ENCODE measurements at regions not wholly inside any gene's neighbourhood (a gene's known extent, or its start where the extent isn't known, plus 50 kb on each side); places are given as distances from the start of the nearest gene placed in this dataset.

- POLR2A ChIA-PET (ENCODE audit: low non-redundant PET), result no interaction called here
- CTCF ChIA-PET, result no interaction called here
- no peak for DNase-seq (ENCODE audit: low spot score)
- no TSS peak for BruUV-seq (replicated peaks)
- TF ChIP-seq CTCF (conservative IDR thresholded peaks at IDR 0.05; ENCODE audit: low read depth, low read length) (no peak), EZH2 (IDR thresholded peaks at IDR 0.05; ENCODE audit: borderline replicate concordance, low read depth, low read length, poor library complexity, severe bottlenecking) (no peak)
- Histone ChIP-seq H3K4me3 (ENCODE audit: low read depth, low read length, poor library complexity, severe bottlenecking) (no peak overlapping the region), H3K27me3 (replicated peaks; ENCODE audit: insufficient read depth, low read depth, low read length, poor library complexity) (no peaks in the 10 kb centered on the region), H3K9me3 (ENCODE audit: low read depth, low read length, poor library complexity, severe bottlenecking) (no peaks in the 10 kb centered on the region), H3K4me1 (ENCODE audit: insufficient read depth, low read length, poor library complexity, severe bottlenecking) (no peaks in the 10 kb centered on the region), H3K27ac (ENCODE audit: low read depth, low read length, poor library complexity, severe bottlenecking) (no peak overlapping the region), H3K36me3 (ENCODE audit: insufficient read depth, low read length, poor library complexity, severe bottlenecking) (no peaks in the 10 kb centered on the region)
- intact Hi-C loops (cut with micrococcal nuclease; ENCODE audit: unreplicated experiment), result no loop called here
Observed at GRCh38 chr13:85910962-85911361, 111.7 kb upstream of the SLITRK6 start.

- TF ChIP-seq EZH2 (IDR thresholded peaks at IDR 0.05; ENCODE audit: borderline replicate concordance, low read depth, low read length, poor library complexity, severe bottlenecking) (no peak), CTCF (conservative IDR thresholded peaks at IDR 0.05; ENCODE audit: low read depth, low read length) (no peak)
- H3K27me3 ChIP-seq (replicated peaks; ENCODE audit: insufficient read depth, low read depth, low read length, poor library complexity), result no peaks in the 10 kb centered on the region
- H3K4me1 ChIP-seq (ENCODE audit: insufficient read depth, low read length, poor library complexity, severe bottlenecking), result no peaks in the 10 kb centered on the region
- no peak overlapping the region for H3K27ac ChIP-seq (ENCODE audit: low read depth, low read length, poor library complexity, severe bottlenecking)
- H3K36me3 ChIP-seq (ENCODE audit: insufficient read depth, low read length, poor library complexity, severe bottlenecking), result no peaks in the 10 kb centered on the region
- intact Hi-C loops (cut with micrococcal nuclease; ENCODE audit: unreplicated experiment), result no loop called here
- H3K9me3 ChIP-seq (ENCODE audit: low read depth, low read length, poor library complexity, severe bottlenecking), result no peaks in the 10 kb centered on the region
- DNase-seq (ENCODE audit: low spot score), result no peak
- H3K4me3 ChIP-seq (ENCODE audit: low read depth, low read length, poor library complexity, severe bottlenecking), result no peak overlapping the region
- ChIA-PET POLR2A (ENCODE audit: low non-redundant PET) (no interaction called here), CTCF (no interaction called here)
- no TSS peak for BruUV-seq (replicated peaks)
Observed at GRCh38 chr13:85900521-85900920, 101.3 kb upstream of the SLITRK6 start.

- Histone ChIP-seq H3K4me1 (ENCODE audit: insufficient read depth, low read length, poor library complexity, severe bottlenecking) (no peaks in the 10 kb centered on the region), H3K27me3 (replicated peaks; ENCODE audit: insufficient read depth, low read depth, low read length, poor library complexity) (no peaks in the 10 kb centered on the region), H3K27ac (ENCODE audit: low read depth, low read length, poor library complexity, severe bottlenecking) (no peak overlapping the region), H3K4me3 (ENCODE audit: low read depth, low read length, poor library complexity, severe bottlenecking) (no peak overlapping the region), H3K36me3 (ENCODE audit: insufficient read depth, low read length, poor library complexity, severe bottlenecking) (no peaks in the 10 kb centered on the region), H3K9me3 (ENCODE audit: low read depth, low read length, poor library complexity, severe bottlenecking) (no peaks in the 10 kb centered on the region)
- intact Hi-C loops (cut with micrococcal nuclease; ENCODE audit: unreplicated experiment), result no loop called here
- peak; percentile 49 for TF ChIP-seq CTCF (conservative IDR thresholded peaks at IDR 0.05; ENCODE audit: low read depth, low read length)
- TF ChIP-seq EZH2 (IDR thresholded peaks at IDR 0.05; ENCODE audit: borderline replicate concordance, low read depth, low read length, poor library complexity, severe bottlenecking), result no peak
- peak; percentile 27 for DNase-seq (ENCODE audit: low spot score)
- no TSS peak for BruUV-seq (replicated peaks)
- CTCF ChIA-PET, result no interaction called here
- POLR2A ChIA-PET (ENCODE audit: low non-redundant PET), result no interaction called here
Observed at GRCh38 chr13:85896516-85897450, 97.6 kb upstream of the SLITRK6 start.

All from A673 (cell line).